WTC11 (cell line): ENCODE measurements at regions not wholly inside any gene's neighbourhood (a gene's known extent, or its start where the extent isn't known, plus 50 kb on each side); places are given as distances from the start of the nearest gene placed in this dataset.

ENCODE experiments used
- ATAC-seq: fragments of 200-7000 bp; cut with Tn5 transposase; 2 replicates; pipeline ENCODE4 v1.10.0; 2021; ENCODE audit warnings: mild to moderate bottlenecking, moderate library complexity
- CTCF ChIA-PET: fragments of 300-600 bp; sonication (Branson Sonifier 250); formaldehyde crosslinking; loops from one replicate; lab custom pipeline; 2021; ENCODE audit warnings: antibody characterized with exemption; lab: Charles Lee
- POLR2A ChIA-PET: fragments of 350-600 bp; sonication (Branson Sonifier 250); formaldehyde crosslinking; loops from one replicate; lab custom pipeline; 2021; ENCODE audit warnings: antibody characterized with exemption; lab: Charles Lee
- DNase-seq: peaks from one replicate; pipeline ENCODE4 v3.0.0; 2021; ENCODE audit warnings: low spot score
- H3K27ac Mint-ChIP-seq: 2 replicates; pipeline ENCODE4 v1.8.0; 2021; ENCODE audit warnings: mixed read lengths
- H3K27me3 Mint-ChIP-seq: 2 replicates; pipeline ENCODE4 v1.8.0; 2021; ENCODE audit warnings: low read depth, mild to moderate bottlenecking, moderate library complexity, mixed read lengths
- H3K36me3 Mint-ChIP-seq: 2 replicates; pipeline ENCODE4 v1.8.0; 2021; ENCODE audit warnings: mixed read lengths
- H3K4me1 Mint-ChIP-seq: 2 replicates; pipeline ENCODE4 v1.8.0; 2022; ENCODE audit warnings: mixed read lengths
- H3K4me3 Mint-ChIP-seq: 2 replicates; pipeline ENCODE4 v1.8.0; 2021; ENCODE audit warnings: mild to moderate bottlenecking, moderate library complexity, mixed read lengths
- H3K9me3 Mint-ChIP-seq: 2 replicates; pipeline ENCODE4 v1.8.0; 2021; ENCODE audit warnings: mixed read lengths
- CREB1 ChIP-seq: sonication (generic); formaldehyde crosslinking; IDR thresholded peaks from 2 replicates; pipeline ENCODE4 v1.8.0; 2023; ENCODE audit warnings: mild to moderate bottlenecking, missing genetic modification reagents
- NFATC4 ChIP-seq: fragments of 250-450 bp; sonication (Bioruptor Pico); IDR thresholded peaks from 2 replicates; pipeline ENCODE4 v1.9.0; 2021; ENCODE audit warnings: mild to moderate bottlenecking
- NR3C1 ChIP-seq: sonication (generic); formaldehyde crosslinking; conservative IDR thresholded peaks from 2 replicates; pipeline ENCODE4 v1.8.1; 2023; ENCODE audit warnings: low read depth, mild to moderate bottlenecking, missing genetic modification reagents
- OVOL2 ChIP-seq: fragments of 250-450 bp; sonication (Bioruptor Pico); IDR thresholded peaks from 2 replicates; pipeline ENCODE4 v1.9.0; 2021; ENCODE audit warnings: mild to moderate bottlenecking, borderline replicate concordance
- PREB ChIP-seq: sonication (generic); formaldehyde crosslinking; IDR thresholded peaks from 2 replicates; pipeline ENCODE4 v1.8.1; 2022; ENCODE audit warnings: mild to moderate bottlenecking, missing genetic modification reagents, moderate library complexity, borderline replicate concordance
- PRRX2 ChIP-seq: fragments of 250-450 bp; sonication (Bioruptor Pico); IDR thresholded peaks from 2 replicates; pipeline ENCODE4 v1.8.0; 2021; ENCODE audit warnings: mild to moderate bottlenecking
- RELA ChIP-seq: sonication (generic); formaldehyde crosslinking; IDR thresholded peaks from 2 replicates; pipeline ENCODE4 v1.8.1; 2022; ENCODE audit warnings: missing genetic modification reagents, mild to moderate bottlenecking, borderline replicate concordance
- TEAD1 ChIP-seq: sonication (generic); formaldehyde crosslinking; IDR thresholded peaks from 2 replicates; pipeline ENCODE4 v1.8.0; 2022; ENCODE audit warnings: mild to moderate bottlenecking, missing genetic modification reagents
- ZNF232 ChIP-seq: sonication (generic); formaldehyde crosslinking; IDR thresholded peaks from 2 replicates; pipeline ENCODE4 v1.8.0; 2022; ENCODE audit warnings: mild to moderate bottlenecking, missing genetic modification reagents
- ZNF281 ChIP-seq: sonication (generic); formaldehyde crosslinking; IDR thresholded peaks from 2 replicates; pipeline ENCODE4 v1.8.0; 2023; ENCODE audit warnings: mild to moderate bottlenecking, missing genetic modification reagents
- ZNF317 ChIP-seq: sonication (generic); formaldehyde crosslinking; IDR thresholded peaks from 2 replicates; pipeline ENCODE4 v1.8.1; 2023; ENCODE audit warnings: low read depth, mild to moderate bottlenecking, moderate library complexity, missing genetic modification reagents, borderline replicate concordance
- TF ChIP-seq, protein P1 (sequence below): fragments of 200-600 bp; IDR thresholded peaks from 2 replicates; pipeline ENCODE4 v1.8.0; 2022; ENCODE audit warnings: antibody characterized with exemption
- TF ChIP-seq, protein P2 (sequence below): sonication (generic); formaldehyde crosslinking; IDR thresholded peaks from 2 replicates; pipeline ENCODE4 v1.8.1; 2023; ENCODE audit warnings: mild to moderate bottlenecking, missing genetic modification reagents, moderate library complexity
- TF ChIP-seq, protein P3 (sequence below): sonication (generic); formaldehyde crosslinking; IDR thresholded peaks from 2 replicates; pipeline ENCODE4 v1.8.1; 2022; ENCODE audit warnings: missing genetic modification reagents, borderline replicate concordance

DNA sequence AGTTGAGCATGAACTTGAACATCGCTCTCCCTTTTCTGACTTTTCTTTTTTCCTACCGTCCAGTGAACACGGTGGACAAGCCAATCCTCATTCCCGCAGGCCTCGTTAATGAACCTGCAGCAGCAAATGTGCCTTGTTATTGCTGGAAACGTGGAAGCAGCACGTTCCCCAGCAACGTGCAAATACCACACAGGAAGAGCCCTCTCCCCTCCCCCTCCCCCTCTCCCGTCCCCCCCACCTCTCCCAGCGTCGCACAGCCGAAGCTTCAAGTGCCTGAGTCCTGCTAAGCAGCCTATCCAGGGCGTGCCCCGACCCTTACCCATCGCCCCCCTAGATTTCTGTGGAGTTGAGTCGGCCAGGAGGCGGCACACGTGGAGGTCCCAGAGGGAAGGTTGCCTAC, 219.9 kb downstream of the BCOR start:
- ChIA-PET POLR2A (no interaction called here), CTCF (no interaction called here)
- peaks cover 18% of the 10 kb centered on the region for H3K4me1 Mint-ChIP-seq
- H3K36me3 Mint-ChIP-seq = no peaks in the 10 kb centered on the region
- DNase-seq = no peak
- peaks cover under 1% of the 10 kb centered on the region for H3K27me3 Mint-ChIP-seq
- H3K9me3 Mint-ChIP-seq = peaks cover 2% of the 10 kb centered on the region; the same call in 1 of the 2 replicates
- no peak for TF ChIP-seq ZNF232 (CRISPR knock-in tag)
- no peak for TF ChIP-seq ZNF317 (CRISPR knock-in tag)
- TF ChIP-seq NR3C1 (CRISPR knock-in tag) = no peak
- TF ChIP-seq, protein P1, sequence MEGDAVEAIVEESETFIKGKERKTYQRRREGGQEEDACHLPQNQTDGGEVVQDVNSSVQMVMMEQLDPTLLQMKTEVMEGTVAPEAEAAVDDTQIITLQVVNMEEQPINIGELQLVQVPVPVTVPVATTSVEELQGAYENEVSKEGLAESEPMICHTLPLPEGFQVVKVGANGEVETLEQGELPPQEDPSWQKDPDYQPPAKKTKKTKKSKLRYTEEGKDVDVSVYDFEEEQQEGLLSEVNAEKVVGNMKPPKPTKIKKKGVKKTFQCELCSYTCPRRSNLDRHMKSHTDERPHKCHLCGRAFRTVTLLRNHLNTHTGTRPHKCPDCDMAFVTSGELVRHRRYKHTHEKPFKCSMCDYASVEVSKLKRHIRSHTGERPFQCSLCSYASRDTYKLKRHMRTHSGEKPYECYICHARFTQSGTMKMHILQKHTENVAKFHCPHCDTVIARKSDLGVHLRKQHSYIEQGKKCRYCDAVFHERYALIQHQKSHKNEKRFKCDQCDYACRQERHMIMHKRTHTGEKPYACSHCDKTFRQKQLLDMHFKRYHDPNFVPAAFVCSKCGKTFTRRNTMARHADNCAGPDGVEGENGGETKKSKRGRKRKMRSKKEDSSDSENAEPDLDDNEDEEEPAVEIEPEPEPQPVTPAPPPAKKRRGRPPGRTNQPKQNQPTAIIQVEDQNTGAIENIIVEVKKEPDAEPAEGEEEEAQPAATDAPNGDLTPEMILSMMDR = no peak
- TF ChIP-seq, protein P2, sequence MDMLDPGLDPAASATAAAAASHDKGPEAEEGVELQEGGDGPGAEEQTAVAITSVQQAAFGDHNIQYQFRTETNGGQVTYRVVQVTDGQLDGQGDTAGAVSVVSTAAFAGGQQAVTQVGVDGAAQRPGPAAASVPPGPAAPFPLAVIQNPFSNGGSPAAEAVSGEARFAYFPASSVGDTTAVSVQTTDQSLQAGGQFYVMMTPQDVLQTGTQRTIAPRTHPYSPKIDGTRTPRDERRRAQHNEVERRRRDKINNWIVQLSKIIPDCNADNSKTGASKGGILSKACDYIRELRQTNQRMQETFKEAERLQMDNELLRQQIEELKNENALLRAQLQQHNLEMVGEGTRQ = no peak
- TF ChIP-seq NFATC4 (CRISPR knock-in tag) = no peak
- no peak for TF ChIP-seq TEAD1 (CRISPR knock-in tag)
- no peak for TF ChIP-seq PREB (CRISPR knock-in tag)
- no peak for TF ChIP-seq CREB1
- no peak for TF ChIP-seq RELA (CRISPR knock-in tag)
- no peak for TF ChIP-seq ZNF281 (CRISPR knock-in tag)
- peak; percentile 52 for ATAC-seq
- H3K4me3 Mint-ChIP-seq = no peak overlapping the region
- H3K27ac Mint-ChIP-seq = no peak overlapping the region

DNA sequence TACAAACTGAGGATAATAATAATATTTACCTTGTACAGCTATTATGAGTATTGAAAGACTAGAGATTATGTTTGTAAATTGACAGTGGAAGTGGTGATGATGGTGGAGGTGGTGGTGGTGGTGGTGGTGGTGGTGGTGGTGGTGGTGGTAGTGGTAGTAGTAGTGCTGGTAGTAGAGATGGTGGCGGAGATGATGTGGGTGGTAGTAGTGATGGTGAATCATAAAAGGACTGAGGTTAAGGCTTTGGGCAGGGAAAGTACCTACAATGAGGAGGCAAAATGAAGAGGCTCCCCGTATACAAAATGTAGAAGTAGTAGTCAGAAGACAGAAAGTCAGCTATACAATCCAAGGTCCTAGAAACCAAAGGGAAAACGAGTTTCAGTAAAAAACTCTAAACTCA, 214.1 kb downstream of the BCOR start:
- H3K36me3 Mint-ChIP-seq = no peaks in the 10 kb centered on the region
- CTCF ChIA-PET = interaction anchor here (1.4 kb wide), 1 partner anchor 14 kb away, joined by 4 read pairs; no protein-coding TSS in a partner anchor
- POLR2A ChIA-PET = no interaction called here
- H3K27me3 Mint-ChIP-seq = peaks cover 2% of the 10 kb centered on the region
- no peak overlapping the region for H3K27ac Mint-ChIP-seq
- ATAC-seq = no peak
- peaks cover 15% of the 10 kb centered on the region for H3K9me3 Mint-ChIP-seq
- DNase-seq = no peak
- TF ChIP-seq OVOL2 (CRISPR knock-in tag) (no peak), PREB (CRISPR knock-in tag) (no peak), PRRX2 (CRISPR knock-in tag) (no peak)
- TF ChIP-seq, protein P3, sequence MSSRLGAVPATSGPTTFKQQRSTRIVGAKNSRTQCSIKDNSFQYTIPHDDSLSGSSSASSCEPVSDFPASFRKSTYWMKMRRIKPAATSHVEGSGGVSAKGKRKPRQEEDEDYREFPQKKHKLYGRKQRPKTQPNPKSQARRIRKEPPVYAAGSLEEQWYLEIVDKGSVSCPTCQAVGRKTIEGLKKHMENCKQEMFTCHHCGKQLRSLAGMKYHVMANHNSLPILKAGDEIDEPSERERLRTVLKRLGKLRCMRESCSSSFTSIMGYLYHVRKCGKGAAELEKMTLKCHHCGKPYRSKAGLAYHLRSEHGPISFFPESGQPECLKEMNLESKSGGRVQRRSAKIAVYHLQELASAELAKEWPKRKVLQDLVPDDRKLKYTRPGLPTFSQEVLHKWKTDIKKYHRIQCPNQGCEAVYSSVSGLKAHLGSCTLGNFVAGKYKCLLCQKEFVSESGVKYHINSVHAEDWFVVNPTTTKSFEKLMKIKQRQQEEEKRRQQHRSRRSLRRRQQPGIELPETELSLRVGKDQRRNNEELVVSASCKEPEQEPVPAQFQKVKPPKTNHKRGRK (CRISPR knock-in tag) = no peak
- H3K4me3 Mint-ChIP-seq = no peak overlapping the region
- H3K4me1 Mint-ChIP-seq = peaks cover 1% of the 10 kb centered on the region
